Common myeloid progenitor, CD34-positive (primary cell): ENCODE measurements at regions not wholly inside any gene's neighbourhood (a gene's known extent, or its start where the extent isn't known, plus 50 kb on each side); places are given as distances from the start of the nearest gene placed in this dataset.

Experiments
- CTCF ChIA-PET: fragments of 350-600 bp; sonication (Branson Sonifier 250); formaldehyde crosslinking; loops from one replicate; lab custom pipeline; 2021; ENCODE audit warnings: antibody characterized with exemption; lab: Charles Lee
- POLR2A ChIA-PET: fragments of 350-600 bp; sonication (Branson Sonifier 250); formaldehyde crosslinking; loops from one replicate; lab custom pipeline; 2021; ENCODE audit warnings: antibody characterized with exemption; lab: Charles Lee
- DNase-seq, 3 donors: peaks; one replicate each; pipeline versions ENCODE4 v3.0.0 to v3.0.0-alpha.2; 2013
- H3K27ac ChIP-seq, 2 experiments: 1 replicate in 1 of 2; 2 replicates in 1 of 2; pipeline ENCODE4 v1.7.0; 2013; ENCODE audit warnings: inconsistent platforms in 2 of 2, low read length in 2 of 2, mild to moderate bottlenecking in 2 of 2, low read depth in 1 of 2, moderate library complexity in 1 of 2; ENCODE audit not compliant: severe bottlenecking in 2 of 2, insufficient read depth in 1 of 2, poor library complexity in 1 of 2
- H3K27me3 ChIP-seq, 5 experiments: replicated peaks in 2 of 5; 1 replicate in 3 of 5; 2 replicates in 2 of 5; pipeline versions ENCODE4 v1.6.1 to v1.7.0; 2013; ENCODE audit warnings: low read length in 4 of 5, mild to moderate bottlenecking in 2 of 5, moderate library complexity in 2 of 5, inconsistent platforms in 1 of 5; ENCODE audit not compliant: insufficient read depth in 5 of 5, control insufficient read depth in 4 of 5
- H3K36me3 ChIP-seq, 4 experiments: 1 replicate in 2 of 4; 2 replicates in 2 of 4; pipeline versions ENCODE4 v1.6.1 to v1.7.0; 2013; ENCODE audit warnings: low read length in 3 of 4, control low read depth in 1 of 4, mild to moderate bottlenecking in 1 of 4; ENCODE audit not compliant: control insufficient read depth in 4 of 4, insufficient read depth in 4 of 4
- H3K4me1 ChIP-seq, 4 experiments: 1 replicate in 3 of 4; 2 replicates in 1 of 4; pipeline versions ENCODE4 v1.6.1 to v1.7.1; 2013; ENCODE audit warnings: low read length in 3 of 4, mild to moderate bottlenecking in 3 of 4, control low read depth in 1 of 4, inconsistent platforms in 1 of 4, moderate library complexity in 1 of 4; ENCODE audit not compliant: control insufficient read depth in 4 of 4, insufficient read depth in 4 of 4; ENCODE audit errors: control extremely low read depth in 1 of 4
- H3K4me3 ChIP-seq, 7 experiments: 1 replicate in 4 of 7; 2 replicates in 3 of 7; pipeline versions ENCODE4 v1.5.1 to v1.7.0; 2013; ENCODE audit warnings: mild to moderate bottlenecking in 7 of 7, low read length in 6 of 7, moderate library complexity in 6 of 7, inconsistent platforms in 2 of 7, low read depth in 2 of 7, control low read depth in 1 of 7; ENCODE audit not compliant: insufficient read depth in 4 of 7, control insufficient read depth in 1 of 7; ENCODE audit errors: extremely low read depth in 1 of 7
- H3K9me3 ChIP-seq, 5 experiments: 1 replicate in 4 of 5; 2 replicates in 1 of 5; pipeline versions ENCODE4 v1.6.1 to v1.7.1; 2013; ENCODE audit warnings: low read length in 4 of 5, mild to moderate bottlenecking in 2 of 5, inconsistent platforms in 1 of 5, low read depth in 1 of 5, moderate library complexity in 1 of 5; ENCODE audit not compliant: control insufficient read depth in 4 of 5, insufficient read depth in 2 of 5; ENCODE audit errors: control extremely low read depth in 1 of 5
- WGBS: methylation state at CpG from one replicate; pipeline ENCODE4 v1.1.5; 2013; ENCODE audit not compliant: insufficient coverage; 5-methylcytosine and 5-hydroxymethylcytosine counted together

DNA sequence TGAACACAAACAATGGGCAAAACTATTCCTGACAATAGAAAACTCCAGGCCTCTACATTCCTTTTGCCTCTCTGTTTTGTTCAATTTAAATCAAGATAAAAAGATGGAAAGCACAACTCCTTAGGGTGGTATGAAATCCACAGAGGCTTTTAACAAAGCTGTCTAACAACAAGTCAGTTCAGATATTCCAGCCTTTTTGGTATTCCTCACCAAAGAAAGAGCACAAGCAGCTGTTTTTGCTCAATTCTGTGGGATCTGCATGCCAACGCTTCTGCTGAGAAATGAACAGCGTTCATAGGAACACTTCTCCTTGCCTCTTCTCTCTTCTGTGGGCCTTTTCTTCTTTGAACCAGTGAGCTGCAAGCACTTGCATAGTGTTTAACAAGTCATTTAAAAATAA is 411.6 kb upstream of the TCF4 start:
- CTCF ChIA-PET: no interaction called here
- no peaks in the 10 kb centered on the region for H3K27me3 ChIP-seq
- POLR2A ChIA-PET: no interaction called here
- no peaks in the 10 kb centered on the region for H3K36me3 ChIP-seq
- no peak for DNase-seq
- H3K27ac ChIP-seq: no peak overlapping the region
- no peaks in the 10 kb centered on the region for H3K9me3 ChIP-seq
- H3K4me1 ChIP-seq: peaks cover 0 to 12% (median 9%) of the 10 kb centered on the region in 4 experiments
- no peak overlapping the region for H3K4me3 ChIP-seq
- WGBS: 100% methylated on average over 2 of the region's 2 CpGs

DNA sequence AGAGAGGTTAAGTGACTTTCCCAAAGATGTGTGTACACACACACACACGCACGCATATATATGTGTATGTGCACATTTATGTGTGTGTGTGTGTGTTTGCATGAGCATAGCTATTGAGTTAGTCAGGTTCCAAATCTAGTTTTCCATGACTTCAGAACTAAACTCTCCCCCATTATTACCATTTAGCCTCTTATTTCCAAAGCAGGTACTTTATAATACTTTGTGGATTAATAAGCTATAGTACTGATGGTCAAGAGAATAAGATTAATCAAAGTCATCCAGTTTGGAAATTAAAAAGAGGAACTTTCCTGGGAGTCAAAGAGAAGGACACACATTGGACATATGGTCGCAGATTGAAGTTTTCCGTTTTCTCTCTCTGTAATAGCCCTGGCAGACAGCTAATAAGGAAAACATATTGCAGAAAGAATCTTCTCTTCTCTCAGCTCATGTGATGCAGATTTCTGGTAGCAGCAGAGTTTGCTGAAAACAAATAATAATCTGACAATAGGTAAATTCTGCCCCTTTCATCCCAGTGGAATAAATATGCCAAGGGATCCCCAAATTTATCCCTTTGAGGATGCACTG is 410.9 kb upstream of the TCF4 start:
- DNase-seq: no peak
- no peak overlapping the region for H3K27ac ChIP-seq
- CTCF ChIA-PET: no interaction called here
- H3K9me3 ChIP-seq: no peaks in the 10 kb centered on the region
- POLR2A ChIA-PET: no interaction called here
- 100% methylated on average over 1 of the region's 4 CpGs for WGBS
- H3K4me1 ChIP-seq: peaks cover 0 to 12% (median 9%) of the 10 kb centered on the region in 4 experiments
- H3K4me3 ChIP-seq: no peak overlapping the region
- no peaks in the 10 kb centered on the region for H3K27me3 ChIP-seq
- H3K36me3 ChIP-seq: no peaks in the 10 kb centered on the region

DNA sequence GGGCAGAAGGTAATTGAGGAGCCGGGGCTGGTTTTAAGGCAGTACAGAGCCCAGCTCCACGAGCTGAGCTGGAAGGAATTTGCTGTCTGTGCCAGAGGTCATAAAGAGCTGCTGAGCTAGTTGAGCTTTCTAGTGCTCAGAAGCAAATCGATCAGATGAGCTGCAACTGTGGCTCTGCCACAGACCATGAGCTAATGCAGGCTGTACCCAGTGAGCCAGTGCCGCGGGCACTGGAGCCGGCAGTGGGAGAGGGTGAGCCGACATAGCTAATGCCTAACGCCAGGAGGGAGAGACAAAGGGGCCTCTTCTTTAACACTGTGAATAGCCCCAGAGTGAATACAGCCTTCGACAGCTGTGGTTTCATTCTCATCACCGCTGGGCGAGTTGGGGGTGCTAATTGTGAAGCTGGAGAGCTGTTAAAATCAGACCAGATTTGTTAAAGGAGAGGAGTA is 410.1 kb upstream of the TCF4 start:
- no peaks in the 10 kb centered on the region for H3K36me3 ChIP-seq
- H3K4me3 ChIP-seq: no peak overlapping the region
- H3K27ac ChIP-seq: no peak overlapping the region
- peaks cover 0 to 12% (median 9%) of the 10 kb centered on the region in 4 experiments for H3K4me1 ChIP-seq
- DNase-seq: no peak
- WGBS: 98% methylated on average over 11 of the region's 11 CpGs
- ChIA-PET POLR2A (no interaction called here), CTCF (no interaction called here)
- H3K27me3 ChIP-seq: no peaks in the 10 kb centered on the region
- H3K9me3 ChIP-seq: no peaks in the 10 kb centered on the region

DNA sequence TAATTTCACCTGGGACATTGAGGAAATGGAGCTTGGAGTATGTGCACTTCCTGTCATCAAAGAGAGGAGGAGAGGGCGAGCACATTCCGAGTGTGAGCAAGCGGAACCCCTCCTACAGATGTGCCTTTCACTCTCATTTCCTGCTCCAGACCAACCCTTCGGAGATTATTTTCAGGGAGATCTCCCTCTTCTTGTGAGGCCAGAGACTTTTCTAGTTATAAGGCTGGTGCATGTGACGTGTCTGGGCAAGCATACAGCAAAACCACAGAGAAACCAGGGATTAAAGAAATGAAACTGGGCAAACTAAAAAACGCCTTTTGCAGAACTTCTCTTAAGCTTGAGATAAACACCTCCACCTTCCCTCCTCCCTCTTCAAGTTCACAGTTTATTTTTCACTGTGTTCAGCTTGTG is 409.2 kb upstream of the TCF4 start:
- ChIA-PET POLR2A (no interaction called here), CTCF (interaction anchor here (0.9 kb wide), 2 partner anchors 214 to 309 kb away, joined by 3 read pairs; no protein-coding TSS in a partner anchor)
- H3K27ac ChIP-seq: no peak overlapping the region
- peaks cover 0 to 12% (median 9%) of the 10 kb centered on the region in 4 experiments for H3K4me1 ChIP-seq
- H3K9me3 ChIP-seq: no peaks in the 10 kb centered on the region
- H3K36me3 ChIP-seq: no peaks in the 10 kb centered on the region
- peak overlapping the region in 2 of 7 experiments; percentile 33 to 62 for H3K4me3 ChIP-seq
- DNase-seq: peak in 2 of 3 donors; percentile 4 to 9
- 50% methylated on average over 3 of the region's 6 CpGs for WGBS
- no peaks in the 10 kb centered on the region for H3K27me3 ChIP-seq

DNA sequence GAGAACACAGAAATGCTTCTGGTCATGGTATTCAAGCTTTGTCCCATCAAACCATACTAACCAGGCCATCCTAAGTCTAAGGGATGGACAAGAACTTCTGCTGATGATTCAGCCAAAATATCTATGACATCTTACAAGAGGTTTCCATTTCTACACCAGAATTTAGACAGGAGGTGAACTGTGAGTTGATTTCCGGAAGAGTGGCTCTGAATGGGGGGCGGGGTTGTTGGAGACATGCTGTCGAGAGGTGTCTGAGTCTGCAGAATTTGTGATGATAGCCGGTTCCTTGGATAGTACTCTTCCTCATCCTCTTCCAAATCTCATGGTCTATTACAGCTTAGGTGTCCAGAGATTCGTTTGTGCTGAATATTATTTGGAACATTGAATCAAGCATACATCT is 408.7 kb upstream of the TCF4 start:
- DNase-seq: no peak
- POLR2A ChIA-PET: no interaction called here
- Histone ChIP-seq H3K27ac (no peak overlapping the region), H3K36me3 (no peaks in the 10 kb centered on the region), H3K4me3 (peak overlapping the region in 1 of 7 experiments; percentile 62), H3K9me3 (no peaks in the 10 kb centered on the region), H3K27me3 (no peaks in the 10 kb centered on the region), H3K4me1 (peaks cover 0 to 12% (median 9%) of the 10 kb centered on the region in 4 experiments)
- CTCF ChIA-PET: interaction anchor here (0.9 kb wide), 2 partner anchors 213 to 309 kb away, joined by 3 read pairs; no protein-coding TSS in a partner anchor
- 100% methylated on average over 2 of the region's 5 CpGs for WGBS

DNA sequence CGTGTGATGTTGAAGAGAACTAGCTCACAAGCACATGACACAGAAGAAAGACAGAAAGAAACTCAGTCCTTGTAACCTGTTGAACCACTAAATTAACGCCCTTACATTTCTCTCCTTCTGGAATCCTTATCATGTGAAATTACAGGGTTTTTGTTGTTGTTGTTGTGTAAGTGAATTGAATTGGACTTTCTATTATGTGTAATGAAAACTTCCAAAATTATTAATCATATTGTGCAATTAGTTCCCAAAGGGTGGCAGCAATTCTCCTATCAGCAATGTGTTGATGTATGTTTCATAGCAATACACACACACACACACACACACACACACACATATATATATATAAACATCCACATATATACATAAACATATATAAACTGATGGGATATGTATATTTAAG is 402.2 kb upstream of the TCF4 start:
- CTCF ChIA-PET: no interaction called here

DNA sequence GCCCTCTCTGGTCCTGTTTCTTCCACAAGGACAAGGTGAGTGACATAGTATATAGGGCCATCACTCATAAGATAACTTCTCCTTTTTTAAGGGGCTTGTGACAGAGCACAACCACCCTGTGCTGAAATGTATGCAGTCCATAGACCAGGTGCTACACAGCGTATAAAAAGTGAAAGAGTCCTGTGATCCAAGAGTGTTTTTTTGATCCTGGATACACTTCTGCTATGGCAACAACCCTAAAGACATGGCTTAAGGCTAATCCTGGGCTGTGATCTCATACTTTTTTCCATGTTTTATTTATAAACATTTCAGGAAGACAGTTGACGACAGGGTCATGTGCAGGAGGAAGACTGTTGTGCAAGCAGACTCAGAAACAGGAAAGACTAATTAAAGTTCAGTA is 400.5 kb upstream of the TCF4 start:
- no peak overlapping the region for H3K27ac ChIP-seq
- WGBS: 57% methylated on average over 2 of the region's 2 CpGs
- H3K4me3 ChIP-seq: peak overlapping the region in 1 of 7 experiments; percentile 31
- H3K9me3 ChIP-seq: peaks cover 0 to 3% (median 0%) of the 10 kb centered on the region in 5 experiments
- peaks cover 0 to 6% (median 3%) of the 10 kb centered on the region in 4 experiments for H3K4me1 ChIP-seq
- H3K27me3 ChIP-seq: no peaks in the 10 kb centered on the region
- ChIA-PET CTCF (no interaction called here), POLR2A (no interaction called here)
- DNase-seq: peak in 2 of 3 donors; percentile 63 to 70
- no peaks in the 10 kb centered on the region for H3K36me3 ChIP-seq

More for the DNA sequence above, 402.2 kb upstream of the TCF4 start:
- no peak overlapping the region for H3K4me3 ChIP-seq
- no peaks in the 10 kb centered on the region for H3K27me3 ChIP-seq
- H3K36me3 ChIP-seq: no peaks in the 10 kb centered on the region
- no CpG with 5 or more reads among the region's 2 CpGs for WGBS
- no peak overlapping the region for H3K27ac ChIP-seq
- H3K4me1 ChIP-seq: peaks cover 0 to 6% (median 3%) of the 10 kb centered on the region in 4 experiments
- no peak for DNase-seq
- peaks cover 0 to 3% (median 0%) of the 10 kb centered on the region in 5 experiments for H3K9me3 ChIP-seq
- POLR2A ChIA-PET: no interaction called here
